CD14-positive monocyte (primary cell): ENCODE measurements at regions not wholly inside any gene's neighbourhood (a gene's known extent, or its start where the extent isn't known, plus 50 kb on each side); places are given as distances from the start of the nearest gene placed in this dataset.

ENCODE experiments used
- DNase-seq, 3 donors: peaks; one replicate each; pipeline ENCODE4 v3.0.0-alpha.2; 2011 to 2022
- H2AFZ ChIP-seq: 2 replicates; pipeline ENCODE4 v1.6.0; 2012; ENCODE audit warnings: mild to moderate bottlenecking, low read depth, low read length, inconsistent platforms; ENCODE audit not compliant: insufficient read depth, poor library complexity, severe bottlenecking
- H3K27ac ChIP-seq, 2 donors: 1 replicate in 1 of 2; 2 replicates in 1 of 2; pipeline ENCODE4 v1.5.1; 2012 to 2013; ENCODE audit warnings: low read length in 2 of 2, control low read depth in 1 of 2, inconsistent platforms in 1 of 2, low read depth in 1 of 2, mild to moderate bottlenecking in 1 of 2
- H3K27me3 ChIP-seq, 2 donors: one replicate each; pipeline versions ENCODE4 v1.6.0 to v1.6.1; 2011 to 2013; ENCODE audit warnings: low read length in 2 of 2; ENCODE audit not compliant: control insufficient read depth in 2 of 2, insufficient read depth in 2 of 2
- H3K36me3 ChIP-seq, 2 donors: replicated peaks in 1 of 2; 1 replicate in 1 of 2; 2 replicates in 1 of 2; pipeline versions ENCODE4 v1.5.1 to v1.6.1; 2012 to 2013; ENCODE audit warnings: low read length in 2 of 2, control low read depth in 1 of 2, inconsistent platforms in 1 of 2, mild to moderate bottlenecking in 1 of 2; ENCODE audit not compliant: insufficient read depth in 2 of 2, control insufficient read depth in 1 of 2
- H3K4me1 ChIP-seq, 2 donors: 1 replicate in 1 of 2; 2 replicates in 1 of 2; pipeline versions ENCODE4 v1.5.1 to v1.6.1; 2012 to 2013; ENCODE audit warnings: low read length in 2 of 2, control low read depth in 1 of 2, inconsistent platforms in 1 of 2, mild to moderate bottlenecking in 1 of 2, moderate library complexity in 1 of 2; ENCODE audit not compliant: insufficient read depth in 2 of 2, control insufficient read depth in 1 of 2
- H3K4me2 ChIP-seq: replicated peaks from 2 replicates; pipeline ENCODE3; 2012; ENCODE audit warnings: low read length, moderate library complexity, mild to moderate bottlenecking; ENCODE audit not compliant: poor library complexity, severe bottlenecking; ENCODE audit errors: extremely low read depth
- H3K4me3 ChIP-seq, 3 experiments: fragments of 200-600 bp in 1 of 3; sonication (generic) in 1 of 3; replicated peaks in 1 of 3; 1 replicate in 2 of 3; 2 replicates in 1 of 3; pipeline ENCODE4 v1.5.1; 2011 to 2013; ENCODE audit warnings: low read length in 3 of 3, mild to moderate bottlenecking in 3 of 3, control low read depth in 2 of 3, low read depth in 2 of 3, inconsistent platforms in 1 of 3, moderate library complexity in 1 of 3
- H3K79me2 ChIP-seq: 2 replicates; pipeline ENCODE4 v1.6.0; 2012; ENCODE audit warnings: mild to moderate bottlenecking, control low read depth, inconsistent platforms, low read length, moderate library complexity; ENCODE audit not compliant: insufficient read depth
- H3K9ac ChIP-seq: 2 replicates; pipeline ENCODE4 v1.6.0; 2017; ENCODE audit warnings: low read length, mild to moderate bottlenecking; ENCODE audit not compliant: insufficient read depth, poor library complexity, severe bottlenecking
- H3K9me3 ChIP-seq, 2 donors: replicated peaks in 1 of 2; 1 replicate in 1 of 2; 2 replicates in 1 of 2; pipeline versions ENCODE4 v1.5.1 to v1.6.1; 2012 to 2013; ENCODE audit warnings: low read length in 2 of 2, control low read depth in 1 of 2; ENCODE audit not compliant: control insufficient read depth in 1 of 2, insufficient read depth in 1 of 2
- H4K20me1 ChIP-seq: 2 replicates; pipeline ENCODE4 v1.6.0; 2012; ENCODE audit warnings: mild to moderate bottlenecking, low read length, control low read depth, moderate library complexity; ENCODE audit not compliant: insufficient read depth
- H3K27ac Mint-ChIP-seq, 7 donors: one replicate each; pipeline ENCODE4 v1.8.0; 2020; ENCODE audit warnings: mild to moderate bottlenecking in 7 of 7, mixed read lengths in 7 of 7, moderate library complexity in 6 of 7, inconsistent platforms in 2 of 7
- H3K27me3 Mint-ChIP-seq, 3 donors: one replicate each; pipeline ENCODE4 v1.8.0; 2021 to 2022; ENCODE audit warnings: low read depth in 3 of 3, mild to moderate bottlenecking in 3 of 3, mixed read lengths in 3 of 3, moderate library complexity in 3 of 3, inconsistent platforms in 1 of 3
- H3K36me3 Mint-ChIP-seq, 2 donors: one replicate each; pipeline ENCODE4 v1.8.0; 2020; ENCODE audit warnings: mixed read lengths in 2 of 2, inconsistent platforms in 1 of 2, mild to moderate bottlenecking in 1 of 2
- H3K4me1 Mint-ChIP-seq: one replicate; pipeline ENCODE4 v1.8.0; 2020; ENCODE audit warnings: mild to moderate bottlenecking, mixed read lengths
- H3K4me3 Mint-ChIP-seq, 2 donors: one replicate each; pipeline ENCODE4 v1.8.0; 2020; ENCODE audit warnings: mild to moderate bottlenecking in 2 of 2, mixed read lengths in 2 of 2, moderate library complexity in 1 of 2
- H3K9me3 Mint-ChIP-seq, 7 donors: one replicate each; pipeline ENCODE4 v1.8.0; 2020 to 2022; ENCODE audit warnings: mixed read lengths in 7 of 7, mild to moderate bottlenecking in 6 of 7, moderate library complexity in 6 of 7, inconsistent platforms in 2 of 7
- CTCF ChIP-seq: fragments of 200-600 bp; IDR thresholded peaks from one replicate; pipeline ENCODE4 v1.8.0; 2022; ENCODE audit warnings: antibody characterized with exemption, mild to moderate bottlenecking
- WGBS: methylation state at CpG from one replicate; pipeline ENCODE4 v1.1.5; 2013; ENCODE audit warnings: missing lambda C conversion rate; ENCODE audit not compliant: insufficient coverage; 5-methylcytosine and 5-hydroxymethylcytosine counted together
- intact Hi-C, 2 donors: fragments of 100-400 bp; cut with micrococcal nuclease; formaldehyde crosslinking; loops; one replicate each; pipeline versions ENCODE4 v1.15.0 to v1.15.1; 2023

- no peaks in the 10 kb centered on the region for H3K4me1 ChIP-seq
- H3K27ac ChIP-seq = no peak overlapping the region
- no peak for TF ChIP-seq CTCF
- Mint-ChIP-seq H3K36me3 (no peaks in the 10 kb centered on the region), H3K4me3 (no peak overlapping the region), H3K9me3 (peaks cover 0 to 7% (median 3%) of the 10 kb centered on the region in 7 donors), H3K4me1 (no peaks in the 10 kb centered on the region), H3K27me3 (no peaks in the 10 kb centered on the region), H3K27ac (no peak overlapping the region)
- H4K20me1 ChIP-seq = no peaks in the 10 kb centered on the region
- H2AFZ ChIP-seq = no peak overlapping the region
- H3K4me3 ChIP-seq = no peak overlapping the region
- intact Hi-C loops = no loop called here
- H3K4me2 ChIP-seq = no peak overlapping the region
- no peaks in the 10 kb centered on the region for H3K79me2 ChIP-seq
- no peaks in the 10 kb centered on the region for H3K27me3 ChIP-seq
- H3K9ac ChIP-seq = no peak overlapping the region
- DNase-seq = no peak
- peaks cover 3 to 5% of the 10 kb centered on the region in 2 donors for H3K9me3 ChIP-seq
- no peaks in the 10 kb centered on the region for H3K36me3 ChIP-seq
These were observed 187.9 kb upstream of the PDE5A start for GRCh38 chr4:119816473-119816872.

DNA sequence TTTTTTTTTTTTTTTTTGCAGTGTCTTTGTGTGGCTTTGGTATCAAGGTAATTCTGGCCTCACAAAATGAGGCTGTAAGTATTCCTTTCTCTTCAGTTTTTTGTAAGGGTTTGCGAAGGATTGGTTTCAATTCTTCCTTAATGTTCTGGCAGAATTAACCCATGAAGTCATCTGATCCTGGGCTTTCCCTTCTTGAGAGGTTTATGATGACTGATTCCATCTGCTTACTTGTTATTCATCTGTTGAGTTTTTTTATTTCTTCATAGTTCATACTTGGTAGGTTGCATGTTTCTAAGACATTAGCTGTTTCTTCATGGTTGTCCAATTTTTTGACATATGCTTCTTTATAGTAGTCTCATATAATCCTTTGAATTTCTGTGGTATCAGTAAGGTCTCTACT lies 181.4 kb upstream of the PDE5A start:
- Mint-ChIP-seq H3K27me3 (no peaks in the 10 kb centered on the region), H3K36me3 (no peaks in the 10 kb centered on the region), H3K4me1 (no peaks in the 10 kb centered on the region), H3K9me3 (peaks cover 3 to 9% (median 5%) of the 10 kb centered on the region in 7 donors), H3K27ac (no peak overlapping the region), H3K4me3 (no peak overlapping the region)
- no peak overlapping the region for H2AFZ ChIP-seq
- no peak overlapping the region for H3K4me3 ChIP-seq
- no peaks in the 10 kb centered on the region for H3K4me1 ChIP-seq
- 83% methylated on average over 1 of the region's 1 CpG for WGBS
- no peak overlapping the region for H3K4me2 ChIP-seq
- no peaks in the 10 kb centered on the region for H3K79me2 ChIP-seq
- H4K20me1 ChIP-seq = no peaks in the 10 kb centered on the region
- no peaks in the 10 kb centered on the region for H3K27me3 ChIP-seq
- no peaks in the 10 kb centered on the region for H3K36me3 ChIP-seq
- no peak overlapping the region for H3K27ac ChIP-seq
- no peak overlapping the region for H3K9ac ChIP-seq
- intact Hi-C loops = no loop called here
- no peak for TF ChIP-seq CTCF
- peaks cover 3 to 5% of the 10 kb centered on the region in 2 donors for H3K9me3 ChIP-seq
- no peak for DNase-seq
